ENCODE measurements at regions not wholly inside any gene's neighbourhood (a gene's known extent, or its start where the extent isn't known, plus 50 kb on each side); places are given as distances from the start of the nearest gene placed in this dataset.
"Not testable (repeated sequence)": the region's sequence is repeated elsewhere in the genome, so short reads cannot be mapped to it uniquely, and the experiment has no call there.

DNA sequence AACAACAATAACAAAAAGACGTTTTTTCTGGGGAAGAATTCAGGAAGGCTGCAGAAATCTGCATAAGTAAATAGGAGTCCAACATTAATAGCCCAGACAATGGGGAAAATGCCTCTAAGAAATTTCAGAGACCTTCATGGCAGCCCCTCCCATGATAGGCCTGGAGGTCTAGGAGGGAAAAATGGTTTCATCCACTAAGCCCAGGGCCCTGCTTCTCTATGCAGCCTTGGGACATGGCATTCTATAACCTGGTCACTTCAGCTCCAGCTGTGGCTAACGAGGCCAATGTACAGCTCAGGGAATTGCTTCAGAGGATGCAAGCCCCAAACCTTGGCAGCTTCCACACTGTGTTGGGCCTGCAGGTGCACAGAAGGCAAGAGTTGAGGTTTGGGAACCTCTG, 125.6 kb upstream of the GMNC start:
- no peak for DNase-seq (ENCODE audit: low read depth)

- DNase-seq (ENCODE audit: low read depth), result no peak
Observed at GRCh38 chr3:190984502-190985244, 122.2 kb upstream of the GMNC start.

DNA sequence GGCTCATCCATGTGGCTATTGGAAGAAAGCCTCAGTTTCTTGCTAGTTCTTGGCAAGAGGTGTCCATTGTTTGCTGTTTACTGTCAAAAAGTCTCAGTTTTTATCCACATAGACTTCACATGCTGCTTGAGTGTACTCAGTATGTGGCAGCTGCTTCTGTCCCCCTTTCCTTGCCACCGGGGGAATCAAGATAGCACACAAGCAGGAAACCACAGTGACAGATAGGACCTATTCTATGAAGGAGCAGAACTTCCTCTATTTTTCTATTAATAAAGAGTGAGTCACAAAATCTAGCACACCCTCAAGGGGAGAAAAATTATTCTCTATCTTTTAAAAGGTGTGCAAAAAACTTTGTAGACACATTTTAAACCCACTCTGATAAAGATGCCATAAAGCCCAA, 121.4 kb upstream of the GMNC start:
- no peak for DNase-seq (ENCODE audit: low read depth)

GRCh38 chr3:190973771-190974170, 111.3 kb upstream of the GMNC start:
- DNase-seq (ENCODE audit: low read depth), result no peak

DNA sequence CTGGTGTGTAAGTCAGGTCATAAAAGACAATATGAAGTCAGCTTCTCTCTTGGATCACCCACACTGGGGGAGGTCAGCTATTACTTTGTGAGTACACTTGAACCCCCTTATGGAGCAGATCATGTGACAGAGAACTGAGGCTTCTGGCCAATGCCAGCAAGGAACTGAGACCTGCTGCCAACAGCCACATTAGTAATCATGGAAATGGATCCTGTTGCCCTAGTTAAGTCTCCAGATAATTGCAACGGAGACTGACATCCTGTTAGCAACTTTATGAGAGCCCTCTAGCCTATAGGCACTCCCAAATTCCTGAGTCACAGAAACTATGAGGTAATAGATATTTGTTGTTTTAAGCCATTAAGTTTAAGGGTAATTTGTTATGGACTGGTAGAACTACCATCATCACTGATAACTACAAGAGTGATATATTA, 110.4 kb upstream of the GMNC start:
- peak; percentile 3 for DNase-seq (ENCODE audit: low read depth)

DNA sequence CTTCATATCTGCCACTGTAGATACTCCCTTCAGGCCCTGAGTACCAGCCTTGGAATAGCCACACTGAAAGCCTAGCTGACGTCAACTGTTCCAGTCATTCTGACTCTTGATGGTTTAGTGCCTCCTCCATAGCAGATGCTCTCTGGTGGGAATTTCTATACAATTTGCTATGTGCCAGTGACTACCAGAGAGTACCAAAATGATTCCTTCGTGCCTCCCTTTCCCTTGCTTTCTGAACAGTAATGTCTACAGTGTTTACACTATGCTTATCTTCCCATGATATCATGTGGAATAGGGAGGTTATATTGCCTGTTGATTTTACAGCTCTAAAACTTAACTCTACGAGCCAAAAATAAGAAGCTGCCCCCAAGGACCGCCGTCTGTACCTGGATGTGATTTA, 109.7 kb upstream of the GMNC start:
- no peak for DNase-seq (ENCODE audit: low read depth)

DNA sequence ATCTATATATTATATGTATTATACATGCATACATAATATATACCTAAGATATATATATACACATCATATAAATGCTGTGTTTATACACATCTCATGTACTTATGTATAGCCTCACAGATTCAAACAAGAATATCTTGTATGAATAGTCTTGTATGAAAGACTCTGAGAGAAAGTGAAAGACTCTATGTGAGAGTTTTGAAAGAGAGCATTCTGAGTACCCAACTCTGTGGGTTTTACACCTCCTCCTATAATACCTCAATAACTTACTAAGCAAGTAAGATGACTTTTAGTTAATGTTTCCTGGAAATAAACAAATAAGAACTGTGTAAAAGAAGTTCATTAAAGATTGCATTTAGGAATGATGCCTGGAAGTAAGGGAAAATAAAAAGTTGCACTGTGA, 108.1 kb upstream of the GMNC start:
- DNase-seq (ENCODE audit: low read depth), result no peak

DNA sequence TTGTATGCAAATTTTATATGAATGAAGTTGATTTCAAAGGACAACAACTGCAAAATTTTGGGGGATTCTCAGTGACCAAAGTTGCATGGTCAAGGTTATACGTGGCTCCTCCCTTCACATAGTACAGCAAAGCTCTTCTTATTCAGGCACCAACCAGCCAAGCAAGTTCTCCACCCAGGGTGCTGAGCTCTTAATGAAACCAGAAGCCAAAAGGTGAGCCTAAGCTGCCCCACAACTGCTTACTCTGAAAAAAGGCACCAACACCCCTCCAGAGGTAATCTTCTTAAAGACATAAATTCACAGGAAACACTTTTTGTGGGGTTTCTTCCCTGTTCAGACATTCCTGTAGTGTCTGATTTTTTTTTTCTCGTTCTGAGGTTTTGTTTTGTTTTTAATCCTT, 106.1 kb upstream of the GMNC start:
- no peak for DNase-seq (ENCODE audit: low read depth)

- not testable (repeated sequence) for DNase-seq (ENCODE audit: low read depth)
Observed at GRCh38 chr3:190964931-190965330, 102.4 kb upstream of the GMNC start.

DNA sequence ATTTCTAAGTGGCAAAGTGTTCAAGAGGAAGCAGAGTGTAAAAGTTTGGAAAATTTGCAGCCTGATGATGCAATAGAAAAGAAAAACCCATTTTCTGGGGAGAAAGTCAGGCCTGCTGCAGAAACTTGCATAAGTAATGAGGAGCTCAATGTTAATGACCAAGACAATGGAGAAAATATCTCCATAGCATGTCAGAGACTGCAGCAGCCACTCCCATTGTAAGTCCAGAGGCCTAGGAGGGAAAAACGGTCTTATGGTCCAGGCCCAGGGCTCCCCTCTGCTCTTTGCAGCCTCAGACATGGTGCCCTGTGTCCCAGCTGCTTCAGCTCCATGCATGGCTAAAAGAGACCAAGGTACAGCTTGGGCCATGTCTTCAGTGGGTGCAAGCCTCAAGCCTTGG, 96.6 kb upstream of the GMNC start:
- no peak for DNase-seq (ENCODE audit: low read depth)

DNA sequence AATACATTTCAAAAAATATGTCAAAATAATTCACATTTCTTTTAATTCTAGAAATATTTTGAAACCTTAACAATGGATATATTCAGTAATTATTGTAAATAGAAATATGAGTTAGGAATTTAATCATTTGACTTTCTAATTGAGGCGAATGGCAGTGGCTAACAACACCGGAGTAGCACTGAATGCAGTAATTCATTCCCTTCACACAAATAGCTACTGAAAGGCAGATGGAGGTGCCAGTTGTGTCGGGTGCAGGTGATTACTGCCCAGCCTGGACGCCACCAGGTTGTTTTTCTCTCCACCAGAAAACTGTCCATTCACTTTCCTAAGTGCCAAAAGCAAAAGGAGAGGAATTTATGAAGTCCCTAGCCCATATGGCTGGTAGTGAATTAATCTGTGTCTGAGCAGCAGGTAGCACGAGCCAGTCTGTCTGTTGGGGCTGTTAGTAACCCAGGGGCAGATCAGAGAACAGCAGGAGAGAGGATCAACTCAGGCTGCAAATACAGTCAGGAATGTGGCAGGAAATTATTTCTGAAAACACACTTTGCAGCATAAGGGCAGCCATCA, 79.3 kb upstream of the GMNC start:
- no peak for DNase-seq (ENCODE audit: low read depth)

DNA sequence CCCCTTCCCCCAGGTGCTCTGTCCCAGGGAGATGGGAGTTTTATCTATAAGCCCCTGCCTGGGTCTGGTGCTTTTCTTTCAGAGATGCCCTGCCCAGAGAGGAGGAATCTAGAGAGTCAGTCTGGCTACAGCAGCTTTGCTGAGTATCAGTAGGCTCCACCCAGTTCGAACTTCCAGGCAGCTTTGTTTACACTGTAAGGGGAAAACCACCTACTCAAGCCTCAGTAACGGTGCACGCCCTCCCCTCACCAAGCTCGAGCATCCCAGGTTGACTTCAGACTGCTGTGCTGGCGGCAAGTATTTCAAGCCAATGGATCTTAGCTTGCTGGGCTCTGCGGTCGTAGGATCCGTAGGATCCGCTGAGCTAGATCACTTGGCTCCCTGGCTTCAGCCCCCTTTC, 72.1 kb upstream of the GMNC start:
- DNase-seq (ENCODE audit: low read depth), result not testable (repeated sequence)

- DNase-seq (ENCODE audit: low read depth), result no peak
Observed at GRCh38 chr3:190926619-190927018, 64.1 kb upstream of the GMNC start.

DNA sequence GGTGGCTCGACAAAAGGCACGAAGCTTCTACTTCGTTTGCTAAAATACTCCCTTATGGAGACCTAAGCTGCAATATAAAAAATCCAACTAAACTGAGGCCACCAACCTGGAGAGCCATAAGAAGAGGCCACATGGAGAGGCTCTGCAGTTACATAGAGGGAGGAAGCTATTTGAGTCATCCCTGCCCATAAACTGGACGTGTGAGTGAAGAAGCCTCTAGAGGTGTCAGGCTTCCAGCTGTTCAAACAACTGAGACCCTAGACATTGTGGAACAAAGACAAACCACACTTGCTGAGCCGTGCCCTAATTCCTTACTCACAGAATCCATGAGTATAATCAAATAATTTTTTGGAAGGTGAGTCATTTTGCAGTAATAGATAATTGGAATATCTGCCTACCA, 50.2 kb upstream of the GMNC start:
- DNase-seq (ENCODE audit: low read depth), result peak; percentile 3
